Activated naive CD4-positive, alpha-beta T cell treated with anti-CD3 and anti-CD28 coated beads, Interleukin-2, amount 10 ng/mL, durations not matched to agents 7 days and 5 days (primary cell): ENCODE measurements at regions not wholly inside any gene's neighbourhood (a gene's known extent, or its start where the extent isn't known, plus 50 kb on each side); places are given as distances from the start of the nearest gene placed in this dataset.
"Not testable (repeated sequence)": the region's sequence is repeated elsewhere in the genome, so short reads cannot be mapped to it uniquely, and the experiment has no call there.

Source experiments
- CTCF ChIA-PET: fragments of 350-600 bp; sonication (Branson Sonifier 250); formaldehyde crosslinking; loops from one replicate; lab custom pipeline; 2021; ENCODE audit warnings: antibody characterized with exemption; lab: Charles Lee
- DNase-seq: peaks from one replicate; pipeline ENCODE4 v3.0.0-alpha.2; 2020
- H3K27ac Mint-ChIP-seq: one replicate; pipeline ENCODE4 v1.8.0; 2021; ENCODE audit warnings: mild to moderate bottlenecking, moderate library complexity, mixed read lengths
- H3K27me3 Mint-ChIP-seq: one replicate; pipeline ENCODE4 v1.8.0; 2021; ENCODE audit warnings: mild to moderate bottlenecking, mixed read lengths
- H3K36me3 Mint-ChIP-seq: one replicate; pipeline ENCODE4 v1.8.0; 2021; ENCODE audit warnings: mixed read lengths
- H3K4me1 Mint-ChIP-seq: one replicate; pipeline ENCODE4 v1.8.0; 2021; ENCODE audit warnings: mixed read lengths
- H3K4me3 Mint-ChIP-seq: one replicate; pipeline ENCODE4 v1.8.0; 2021; ENCODE audit warnings: mild to moderate bottlenecking, moderate library complexity, mixed read lengths
- H3K9me3 Mint-ChIP-seq: one replicate; pipeline ENCODE4 v1.8.0; 2021; ENCODE audit warnings: mixed read lengths

DNA sequence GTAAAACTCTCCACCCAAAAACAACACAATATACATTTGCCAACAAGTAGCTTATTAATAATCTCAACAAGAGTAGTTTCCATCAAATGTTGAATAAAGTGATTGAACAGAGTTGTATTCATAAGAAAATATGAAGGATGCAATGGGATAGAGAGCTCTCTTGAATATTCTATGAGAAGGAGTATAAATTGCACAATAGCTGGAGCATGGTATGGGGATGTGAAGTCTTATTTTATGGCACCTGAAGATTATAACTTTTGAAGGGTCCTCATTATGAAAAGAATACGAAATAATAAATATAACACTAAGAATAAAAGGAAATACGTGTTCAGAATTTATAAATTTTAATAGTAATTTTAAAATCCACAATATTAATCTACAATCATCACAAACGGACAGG is 1415.1 kb downstream of the KCNT2 start:
- peaks cover 3% of the 10 kb centered on the region for H3K9me3 Mint-ChIP-seq
- no peaks in the 10 kb centered on the region for H3K27me3 Mint-ChIP-seq
- H3K27ac Mint-ChIP-seq: no peak overlapping the region
- H3K4me1 Mint-ChIP-seq: peaks cover 7% of the 10 kb centered on the region
- DNase-seq: no peak
- H3K4me3 Mint-ChIP-seq: no peak overlapping the region
- no peaks in the 10 kb centered on the region for H3K36me3 Mint-ChIP-seq
- CTCF ChIA-PET: no interaction called here

DNA sequence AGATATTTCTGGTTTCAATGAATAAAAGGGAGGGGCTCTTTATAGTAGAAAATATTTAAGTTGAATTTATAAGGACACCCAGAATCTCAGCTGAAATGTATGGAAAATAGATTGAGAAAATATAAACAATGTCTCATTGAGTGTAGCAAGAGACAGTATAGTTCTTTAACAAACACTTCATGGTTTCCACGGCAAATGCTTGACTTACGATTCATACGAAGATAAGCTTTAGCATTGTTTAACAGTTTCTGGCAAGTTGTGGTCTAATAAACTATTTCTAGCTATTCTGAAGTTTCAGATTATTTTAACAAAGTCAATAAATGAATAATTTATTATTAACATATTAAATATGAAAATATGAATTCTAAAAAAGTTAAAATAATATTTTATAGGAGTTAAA is 1419.4 kb downstream of the KCNT2 start:
- H3K4me1 Mint-ChIP-seq: no peaks in the 10 kb centered on the region
- H3K4me3 Mint-ChIP-seq: no peak overlapping the region
- no peaks in the 10 kb centered on the region for H3K9me3 Mint-ChIP-seq
- CTCF ChIA-PET: no interaction called here
- H3K27ac Mint-ChIP-seq: no peak overlapping the region
- DNase-seq: no peak
- no peaks in the 10 kb centered on the region for H3K36me3 Mint-ChIP-seq
- no peaks in the 10 kb centered on the region for H3K27me3 Mint-ChIP-seq

DNA sequence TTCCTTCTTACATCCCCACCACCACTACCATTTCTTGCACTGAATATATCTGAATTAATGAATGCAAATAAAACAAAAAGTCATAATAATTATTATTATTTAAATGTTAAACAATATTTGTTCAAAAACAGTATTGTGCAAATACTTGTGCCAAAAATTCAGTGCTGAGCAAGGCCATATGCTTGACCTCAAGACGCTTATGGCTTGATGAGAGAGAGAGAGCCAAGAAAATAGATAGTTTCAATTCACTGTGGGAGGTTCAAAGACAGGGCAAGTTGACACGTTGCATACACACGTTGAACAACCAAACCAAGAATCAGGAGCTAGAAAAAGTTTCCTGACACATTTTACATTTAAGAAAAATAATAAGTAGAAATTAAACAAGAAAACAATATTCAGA is 1421.7 kb downstream of the KCNT2 start:
- Mint-ChIP-seq H3K4me1 (no peaks in the 10 kb centered on the region), H3K27ac (no peak overlapping the region), H3K36me3 (no peaks in the 10 kb centered on the region), H3K9me3 (no peaks in the 10 kb centered on the region), H3K27me3 (no peaks in the 10 kb centered on the region), H3K4me3 (no peak overlapping the region)
- no peak for DNase-seq
- CTCF ChIA-PET: no interaction called here

DNA sequence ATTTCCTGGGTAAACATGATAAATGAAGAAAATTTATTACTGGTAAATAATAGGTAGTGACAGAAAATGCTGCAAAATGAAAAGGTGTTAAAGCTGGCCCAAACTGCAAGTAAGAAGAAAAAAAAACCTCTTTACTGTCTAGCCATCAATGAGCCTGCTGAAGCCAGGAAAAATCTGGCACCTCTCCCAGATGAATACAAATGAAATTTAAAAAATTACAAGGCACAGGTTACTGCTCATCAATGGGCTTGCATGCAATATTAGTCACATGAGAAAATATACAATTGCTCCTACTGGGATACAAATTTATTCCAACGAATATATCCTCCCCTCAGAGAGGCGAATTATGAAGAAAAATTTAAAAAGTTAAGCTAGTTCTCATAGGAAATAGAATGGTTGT is 1422.5 kb downstream of the KCNT2 start:
- no peaks in the 10 kb centered on the region for H3K9me3 Mint-ChIP-seq
- H3K27me3 Mint-ChIP-seq: no peaks in the 10 kb centered on the region
- H3K4me1 Mint-ChIP-seq: no peaks in the 10 kb centered on the region
- H3K4me3 Mint-ChIP-seq: no peak overlapping the region
- DNase-seq: no peak
- CTCF ChIA-PET: no interaction called here
- no peak overlapping the region for H3K27ac Mint-ChIP-seq
- H3K36me3 Mint-ChIP-seq: no peaks in the 10 kb centered on the region

DNA sequence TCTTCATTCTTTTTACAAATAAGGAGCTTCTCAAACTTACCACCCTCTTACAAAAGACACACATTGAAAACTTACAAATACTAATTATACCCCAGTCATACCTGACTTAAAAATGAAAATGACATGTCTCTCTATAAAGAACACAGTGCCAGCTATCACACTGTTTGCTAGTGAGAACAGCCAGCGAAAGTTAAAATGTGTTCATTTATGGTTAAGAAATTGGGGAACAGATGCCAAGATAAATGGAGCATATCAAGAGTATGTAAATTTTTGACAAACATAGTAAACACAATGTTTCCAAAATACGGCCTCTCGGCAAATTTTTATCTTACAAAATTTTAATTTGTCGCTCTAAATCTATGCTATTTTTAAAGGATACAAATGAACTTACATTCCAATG is 1422.9 kb downstream of the KCNT2 start:
- Mint-ChIP-seq H3K36me3 (no peaks in the 10 kb centered on the region), H3K27ac (no peak overlapping the region), H3K9me3 (peaks cover under 1% of the 10 kb centered on the region), H3K4me1 (no peaks in the 10 kb centered on the region), H3K4me3 (no peak overlapping the region), H3K27me3 (no peaks in the 10 kb centered on the region)
- no peak for DNase-seq
- CTCF ChIA-PET: interaction anchor here (0.6 kb wide), 1 partner anchor 35 kb away, joined by 4 read pairs; no protein-coding TSS in a partner anchor

DNA sequence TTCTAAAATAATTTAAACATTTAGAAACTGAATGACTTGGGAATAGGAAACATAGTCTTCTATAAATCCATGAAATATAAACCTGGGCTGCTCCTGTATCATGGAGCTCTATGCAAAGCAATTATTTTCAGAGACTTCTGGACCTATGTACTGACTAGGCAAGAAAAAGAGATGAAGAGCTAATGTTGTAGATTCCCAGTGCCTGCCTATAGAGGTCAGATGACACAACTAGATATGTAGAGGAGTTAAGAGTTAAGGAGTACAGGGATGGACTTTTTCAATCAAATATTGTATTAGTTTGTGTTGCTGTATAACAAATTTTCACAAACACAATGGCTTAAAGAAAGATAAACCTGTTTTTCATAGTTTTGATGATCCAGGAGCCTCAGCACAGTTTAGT is 1434.5 kb downstream of the KCNT2 start:
- CTCF ChIA-PET: no interaction called here
- DNase-seq: no peak
- peaks cover 2% of the 10 kb centered on the region for H3K9me3 Mint-ChIP-seq
- H3K4me1 Mint-ChIP-seq: no peaks in the 10 kb centered on the region
- H3K27me3 Mint-ChIP-seq: no peaks in the 10 kb centered on the region
- no peak overlapping the region for H3K4me3 Mint-ChIP-seq
- H3K36me3 Mint-ChIP-seq: no peaks in the 10 kb centered on the region
- H3K27ac Mint-ChIP-seq: no peak overlapping the region

DNA sequence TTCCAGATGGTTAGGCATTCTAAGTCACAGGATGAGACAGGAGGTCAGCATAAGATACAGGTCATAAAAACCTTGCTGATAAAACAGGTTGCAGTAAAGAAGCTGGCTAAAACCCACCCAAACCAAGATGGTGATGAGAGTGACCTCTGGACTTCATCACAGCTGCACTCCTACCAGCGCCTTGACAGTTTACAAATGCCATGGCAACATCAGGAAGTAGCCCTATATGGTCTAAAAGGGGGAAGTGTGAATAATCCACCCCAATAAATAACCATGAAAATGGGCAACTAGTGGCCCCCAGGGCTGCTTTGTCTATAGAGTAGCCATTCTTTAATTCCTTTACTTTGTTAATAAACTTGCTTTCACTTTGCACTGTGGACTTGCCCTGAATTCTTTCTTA is 1448.4 kb downstream of the KCNT2 start:
- CTCF ChIA-PET, H3K27ac Mint-ChIP-seq, H3K27me3 Mint-ChIP-seq, H3K4me1 Mint-ChIP-seq, H3K36me3 Mint-ChIP-seq, H3K9me3 Mint-ChIP-seq, DNase-seq, H3K4me3 Mint-ChIP-seq: not testable (repeated sequence)

DNA sequence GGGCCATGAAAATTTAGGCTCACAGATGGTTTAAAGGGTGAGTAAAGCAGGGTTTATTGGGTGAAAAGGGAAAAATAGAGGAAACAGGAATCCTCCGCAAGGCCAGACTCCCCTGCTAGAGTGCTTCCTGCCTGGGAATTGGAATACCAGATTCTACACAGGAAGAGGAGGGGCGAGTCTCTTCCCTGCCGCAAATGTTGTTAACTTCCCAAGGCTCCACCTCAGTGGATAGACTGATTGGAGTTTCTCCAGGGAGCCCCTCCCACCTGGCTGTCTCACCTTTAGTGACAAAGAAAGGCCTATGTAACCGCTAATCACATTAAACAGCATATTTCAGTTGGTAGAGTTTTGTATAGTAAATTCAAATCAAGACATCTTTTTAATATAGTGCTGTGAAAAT is 1450.1 kb downstream of the KCNT2 start:
- Mint-ChIP-seq H3K36me3 (no peaks in the 10 kb centered on the region), H3K4me3 (no peak overlapping the region), H3K9me3 (no peaks in the 10 kb centered on the region), H3K4me1 (no peaks in the 10 kb centered on the region), H3K27ac (no peak overlapping the region), H3K27me3 (no peaks in the 10 kb centered on the region)
- CTCF ChIA-PET: no interaction called here
- DNase-seq: no peak

DNA sequence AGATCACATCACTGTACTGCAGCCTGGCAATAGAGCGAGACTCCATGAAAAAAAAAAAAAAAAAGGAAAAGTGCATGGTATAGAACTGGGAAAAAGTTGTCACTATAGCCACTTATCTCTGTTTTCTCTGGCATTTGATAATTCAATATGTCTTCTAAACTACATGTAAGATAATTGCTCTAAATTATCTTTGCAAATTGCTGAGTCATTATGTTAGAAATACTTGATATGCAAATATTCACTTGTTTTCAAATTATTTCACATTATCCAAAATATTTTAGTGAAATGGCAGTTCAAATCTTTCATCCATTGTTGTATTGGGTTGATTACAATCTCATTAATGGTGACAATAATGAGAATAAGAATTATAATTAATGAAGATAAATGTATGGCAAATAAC is 1455.1 kb downstream of the KCNT2 start:
- no peak for DNase-seq
- H3K27me3 Mint-ChIP-seq: no peaks in the 10 kb centered on the region
- H3K4me1 Mint-ChIP-seq: no peaks in the 10 kb centered on the region
- no peaks in the 10 kb centered on the region for H3K36me3 Mint-ChIP-seq
- no peak overlapping the region for H3K4me3 Mint-ChIP-seq
- CTCF ChIA-PET: no interaction called here
- H3K9me3 Mint-ChIP-seq: no peaks in the 10 kb centered on the region
- H3K27ac Mint-ChIP-seq: no peak overlapping the region

DNA sequence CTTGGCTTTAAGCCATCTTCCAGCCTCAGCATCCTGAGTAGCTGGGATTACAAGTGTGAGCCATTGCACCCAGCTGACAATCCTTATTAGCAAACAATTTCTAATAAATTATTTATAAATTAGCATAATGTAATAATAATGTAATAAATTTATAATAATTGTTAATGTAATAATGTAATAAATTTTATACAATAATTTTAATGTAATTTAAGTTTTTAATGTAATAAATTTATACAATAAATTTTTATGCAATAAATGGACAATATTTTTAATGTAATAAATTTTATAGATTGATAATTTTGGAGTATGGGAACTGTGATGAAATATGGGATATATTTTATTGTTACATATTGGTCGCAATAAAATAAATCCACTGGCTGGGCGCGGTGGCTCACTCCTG is 1457.5 kb downstream of the KCNT2 start:
- no peaks in the 10 kb centered on the region for H3K4me1 Mint-ChIP-seq
- DNase-seq: no peak
- H3K36me3 Mint-ChIP-seq: no peaks in the 10 kb centered on the region
- H3K9me3 Mint-ChIP-seq: no peaks in the 10 kb centered on the region
- H3K4me3 Mint-ChIP-seq: no peak overlapping the region
- H3K27me3 Mint-ChIP-seq: no peaks in the 10 kb centered on the region
- CTCF ChIA-PET: no interaction called here
- no peak overlapping the region for H3K27ac Mint-ChIP-seq

DNA sequence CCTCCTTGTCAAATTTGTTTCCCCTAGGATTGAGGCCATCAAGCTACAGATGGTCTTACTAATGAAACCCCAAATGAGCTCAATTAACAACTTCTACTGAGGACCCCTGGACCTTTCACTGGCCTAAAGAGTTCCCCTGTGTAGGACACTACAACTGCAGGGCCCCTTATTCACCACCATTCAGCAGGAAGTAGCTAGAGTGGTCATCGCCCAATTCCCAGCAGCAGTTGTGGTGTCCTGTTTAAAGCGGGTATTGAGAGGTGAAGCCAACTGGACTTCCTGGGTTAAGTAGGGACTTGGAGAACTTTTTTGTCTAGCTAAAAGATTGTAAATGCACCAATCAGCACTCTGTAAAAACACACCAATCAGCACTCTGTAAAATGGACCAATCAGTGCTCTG is 1466.9 kb downstream of the KCNT2 start:
- Mint-ChIP-seq H3K36me3 (no peaks in the 10 kb centered on the region), H3K4me1 (no peaks in the 10 kb centered on the region), H3K9me3 (peaks cover 15% of the 10 kb centered on the region)

DNA sequence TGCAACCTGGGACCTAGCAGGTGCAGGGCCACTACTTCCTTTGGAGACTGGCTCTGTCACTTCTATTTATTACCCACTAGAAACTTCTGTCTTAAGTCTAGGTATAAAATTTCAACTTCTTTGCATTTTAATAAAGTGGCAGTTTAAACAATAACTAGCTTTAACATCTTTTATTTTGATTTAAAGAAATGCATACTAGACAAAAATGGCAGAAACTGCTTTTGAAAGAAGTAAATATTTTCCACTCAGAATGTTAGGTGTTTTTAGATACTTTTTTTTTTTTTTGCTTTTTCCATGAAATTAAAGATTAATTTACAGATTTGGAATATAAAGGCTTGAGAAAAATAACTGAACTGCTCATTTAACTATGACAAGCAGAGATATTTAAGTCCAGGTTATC is 1477.6 kb downstream of the KCNT2 start:
- Mint-ChIP-seq H3K9me3 (no peaks in the 10 kb centered on the region), H3K27me3 (no peaks in the 10 kb centered on the region), H3K4me1 (no peaks in the 10 kb centered on the region), H3K27ac (no peak overlapping the region), H3K36me3 (no peaks in the 10 kb centered on the region), H3K4me3 (no peak overlapping the region)
- CTCF ChIA-PET: no interaction called here
- DNase-seq: no peak

More for the DNA sequence above, 1466.9 kb downstream of the KCNT2 start:
- CTCF ChIA-PET: no interaction called here
- H3K27ac Mint-ChIP-seq: no peak overlapping the region
- H3K4me3 Mint-ChIP-seq: no peak overlapping the region
- no peak for DNase-seq
- H3K27me3 Mint-ChIP-seq: no peaks in the 10 kb centered on the region

DNA sequence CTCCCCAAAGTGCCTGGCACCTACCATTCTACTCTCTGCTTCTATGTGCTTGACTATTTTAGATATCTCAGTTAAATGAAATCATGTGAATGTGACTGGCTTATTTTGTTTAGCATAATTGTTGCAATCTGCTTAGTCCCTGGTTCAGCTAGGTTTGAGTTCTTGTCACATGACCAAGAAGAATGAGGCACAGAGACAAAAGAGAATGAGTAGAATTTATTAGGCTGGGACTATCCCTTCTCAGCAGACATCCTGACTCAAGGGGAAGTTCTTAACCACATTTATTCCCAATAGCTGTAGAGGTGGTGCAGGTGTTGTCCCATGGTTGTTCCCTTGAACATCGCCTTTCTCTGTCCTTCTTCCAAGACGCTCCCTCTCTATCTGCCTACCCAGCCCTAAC is 1485.7 kb downstream of the KCNT2 start:
- no peaks in the 10 kb centered on the region for H3K36me3 Mint-ChIP-seq
- CTCF ChIA-PET: no interaction called here
- H3K4me1 Mint-ChIP-seq: no peaks in the 10 kb centered on the region
- no peaks in the 10 kb centered on the region for H3K27me3 Mint-ChIP-seq
- H3K27ac Mint-ChIP-seq: no peak overlapping the region
- no peak for DNase-seq
- no peak overlapping the region for H3K4me3 Mint-ChIP-seq
- no peaks in the 10 kb centered on the region for H3K9me3 Mint-ChIP-seq

DNA sequence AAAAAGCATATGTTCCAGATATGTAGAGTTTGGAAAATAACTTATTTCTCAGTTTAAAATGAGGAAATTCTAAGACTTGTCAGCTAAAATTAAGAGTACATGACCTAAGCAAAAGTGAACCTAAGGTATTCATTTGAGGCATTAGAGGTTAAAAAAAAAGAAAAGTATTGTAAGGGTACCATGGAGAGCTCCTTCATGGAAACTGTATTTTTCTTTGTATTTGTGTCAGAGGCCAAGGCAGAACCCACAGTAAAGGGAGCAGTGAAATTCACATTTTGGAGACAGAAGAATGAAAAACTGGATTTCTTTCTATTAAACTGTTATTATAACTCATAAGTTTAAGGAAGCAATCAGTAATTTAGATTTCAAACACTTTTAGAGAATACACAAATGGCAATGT is 1494.8 kb downstream of the KCNT2 start:
- Mint-ChIP-seq H3K9me3 (no peaks in the 10 kb centered on the region), H3K36me3 (no peaks in the 10 kb centered on the region), H3K4me3 (no peak overlapping the region), H3K27ac (no peak overlapping the region), H3K4me1 (no peaks in the 10 kb centered on the region), H3K27me3 (no peaks in the 10 kb centered on the region)
- CTCF ChIA-PET: interaction anchor here (1.2 kb wide), 1 partner anchor 23 kb away, joined by 3 read pairs; no protein-coding TSS in a partner anchor
- no peak for DNase-seq

DNA sequence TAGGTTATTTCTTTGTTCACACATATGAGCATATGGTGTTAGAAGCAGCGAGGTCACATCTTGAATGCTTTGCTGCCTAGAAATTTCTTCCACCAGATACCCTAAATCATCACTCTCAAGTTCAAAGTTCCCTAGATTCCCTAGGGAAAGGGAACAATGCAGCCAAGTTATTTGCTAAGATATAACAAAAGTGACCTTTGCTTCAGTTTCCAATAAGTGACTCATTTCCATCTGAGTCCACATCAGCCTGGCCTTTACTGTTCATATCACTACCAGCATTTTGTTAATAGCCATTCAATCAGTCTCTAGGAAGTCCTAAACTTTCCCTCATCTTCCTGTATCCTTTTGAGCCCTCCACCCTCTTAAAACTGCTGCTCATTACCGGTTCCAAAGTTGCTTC is 1502.5 kb downstream of the KCNT2 start:
- CTCF ChIA-PET: no interaction called here
- peaks cover 10% of the 10 kb centered on the region for H3K9me3 Mint-ChIP-seq
- no peak for DNase-seq
- no peaks in the 10 kb centered on the region for H3K27me3 Mint-ChIP-seq
- H3K36me3 Mint-ChIP-seq: no peaks in the 10 kb centered on the region
- H3K27ac Mint-ChIP-seq: no peak overlapping the region
- H3K4me1 Mint-ChIP-seq: no peaks in the 10 kb centered on the region
- no peak overlapping the region for H3K4me3 Mint-ChIP-seq

DNA sequence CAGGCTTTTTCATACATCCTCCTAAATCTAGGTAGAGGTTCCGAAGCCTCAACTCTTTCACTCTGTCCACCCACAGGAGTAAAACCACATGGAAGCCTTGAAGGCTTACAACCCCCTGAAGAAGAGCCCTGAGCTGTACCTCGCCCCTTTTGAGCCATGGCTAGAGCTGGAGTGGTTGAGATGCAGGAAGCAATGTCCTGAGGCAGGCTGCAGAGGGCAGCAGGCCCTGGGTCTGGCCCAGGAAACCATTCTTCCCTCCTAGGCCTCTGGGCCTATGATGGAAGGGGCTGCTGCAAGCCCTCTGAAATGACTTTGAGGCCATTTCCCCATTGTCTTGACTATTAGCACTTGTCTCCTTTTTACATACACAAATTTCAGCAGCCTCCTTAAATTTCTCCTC is 1503.0 kb downstream of the KCNT2 start:
- H3K4me3 Mint-ChIP-seq: no peak overlapping the region
- no peaks in the 10 kb centered on the region for H3K27me3 Mint-ChIP-seq
- peaks cover 10% of the 10 kb centered on the region for H3K9me3 Mint-ChIP-seq
- CTCF ChIA-PET: no interaction called here
- no peaks in the 10 kb centered on the region for H3K4me1 Mint-ChIP-seq
- no peak overlapping the region for H3K27ac Mint-ChIP-seq
- DNase-seq: no peak
- H3K36me3 Mint-ChIP-seq: no peaks in the 10 kb centered on the region
